ENCODE measurements at regions not wholly inside any gene's neighbourhood (a gene's known extent, or its start where the extent isn't known, plus 50 kb on each side); places are given as distances from the start of the nearest gene placed in this dataset.

- TF ChIP-seq POLR2AphosphoS5 (IDR thresholded peaks at IDR 0.05; ENCODE audit: low read depth), result no peak
- TF ChIP-seq CTCF (IDR thresholded peaks at IDR 0.05; ENCODE audit: insufficient read depth, low read length), result no peak
Observed at GRCh38 chr4:52192721-52193135, 141.6 kb downstream of the SPATA18 start.
